Activated CD8-positive, alpha-beta memory T cell treated with anti-CD3 and anti-CD28 coated beads, Interleukin-2, amount 10 ng/mL, durations not matched to agents 7 days and 5 days (primary cell): ENCODE measurements at regions not wholly inside any gene's neighbourhood (a gene's known extent, or its start where the extent isn't known, plus 50 kb on each side); places are given as distances from the start of the nearest gene placed in this dataset.
A peak's percentile ranks its signal among the peaks of the same experiment; 100 is the strongest.

ENCODE experiments used
- ATAC-seq: fragments of 150-1000 bp; cut with Tn5 transposase; one replicate; pipeline ENCODE4 v1.10.0; 2021; ENCODE audit warnings: moderate library complexity
- CTCF ChIA-PET: fragments of 350-600 bp; sonication (Branson Sonifier 250); formaldehyde crosslinking; loops from one replicate; lab custom pipeline; 2021; ENCODE audit warnings: antibody characterized with exemption; lab: Charles Lee
- DNase-seq: peaks from one replicate; pipeline ENCODE4 v3.0.0-alpha.2; 2020
- H3K27ac Mint-ChIP-seq: one replicate; pipeline ENCODE4 v1.8.0; 2021; ENCODE audit warnings: mild to moderate bottlenecking, mixed read lengths
- H3K27me3 Mint-ChIP-seq: one replicate; pipeline ENCODE4 v1.8.0; 2021; ENCODE audit warnings: mixed read lengths
- H3K36me3 Mint-ChIP-seq: one replicate; pipeline ENCODE4 v1.8.0; 2021; ENCODE audit warnings: mild to moderate bottlenecking, mixed read lengths
- H3K4me1 Mint-ChIP-seq: one replicate; pipeline ENCODE4 v1.8.0; 2021; ENCODE audit warnings: mixed read lengths
- H3K4me3 Mint-ChIP-seq: one replicate; pipeline ENCODE4 v1.8.0; 2021; ENCODE audit warnings: mild to moderate bottlenecking, moderate library complexity, mixed read lengths
- H3K9me3 Mint-ChIP-seq: one replicate; pipeline ENCODE4 v1.8.0; 2022; ENCODE audit warnings: low read depth, mixed read lengths

DNA sequence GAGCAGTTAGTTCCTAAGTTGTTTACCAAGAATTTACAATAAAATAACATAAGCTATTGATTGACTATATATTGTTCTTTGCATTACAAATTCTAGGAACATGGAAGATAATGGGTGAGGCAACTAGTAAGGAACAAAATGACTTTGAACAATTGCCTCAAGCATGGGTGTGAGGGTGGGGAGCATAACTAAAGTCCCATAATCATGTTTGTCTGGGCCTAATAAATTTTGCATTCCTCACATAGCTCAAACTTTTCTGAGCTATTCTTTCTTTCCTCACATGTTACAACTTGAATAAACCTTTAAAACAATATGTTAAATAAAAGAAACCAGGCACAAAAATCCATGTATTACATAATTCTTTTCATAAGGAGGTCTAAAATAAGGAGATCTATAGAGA is 1066.1 kb downstream of the NR2F1-AS1 start:
- H3K4me1 Mint-ChIP-seq: peaks cover 2% of the 10 kb centered on the region
- no peak overlapping the region for H3K4me3 Mint-ChIP-seq
- peaks cover 9% of the 10 kb centered on the region for H3K9me3 Mint-ChIP-seq
- no peak overlapping the region for H3K27ac Mint-ChIP-seq
- ATAC-seq: no peak
- H3K27me3 Mint-ChIP-seq: no peaks in the 10 kb centered on the region
- DNase-seq: no peak
- CTCF ChIA-PET: no interaction called here
- no peaks in the 10 kb centered on the region for H3K36me3 Mint-ChIP-seq

DNA sequence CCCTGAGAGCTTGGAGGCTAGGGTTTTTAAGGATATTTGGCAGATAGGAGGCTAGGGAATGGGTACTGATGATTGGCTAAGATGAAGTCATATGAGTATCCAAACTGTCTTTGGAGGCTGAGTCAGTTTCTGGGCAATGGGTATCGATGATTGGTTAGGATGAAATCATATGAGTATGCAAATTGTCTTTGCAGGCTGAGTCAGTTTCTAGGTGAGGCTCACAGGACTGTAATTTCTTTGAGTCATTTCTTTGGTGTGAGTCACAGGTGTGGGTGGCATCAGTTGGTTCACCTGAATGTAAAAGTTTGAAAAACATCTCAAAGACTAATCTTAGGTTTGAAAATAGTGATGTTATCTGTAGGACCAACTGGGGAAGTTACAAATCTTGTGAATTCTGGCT is 1068.0 kb downstream of the NR2F1-AS1 start:
- DNase-seq: no peak
- H3K4me3 Mint-ChIP-seq: no peak overlapping the region
- no peak overlapping the region for H3K27ac Mint-ChIP-seq
- peaks cover 9% of the 10 kb centered on the region for H3K9me3 Mint-ChIP-seq
- H3K36me3 Mint-ChIP-seq: no peaks in the 10 kb centered on the region
- CTCF ChIA-PET: no interaction called here
- H3K4me1 Mint-ChIP-seq: no peaks in the 10 kb centered on the region
- ATAC-seq: no peak
- no peaks in the 10 kb centered on the region for H3K27me3 Mint-ChIP-seq

DNA sequence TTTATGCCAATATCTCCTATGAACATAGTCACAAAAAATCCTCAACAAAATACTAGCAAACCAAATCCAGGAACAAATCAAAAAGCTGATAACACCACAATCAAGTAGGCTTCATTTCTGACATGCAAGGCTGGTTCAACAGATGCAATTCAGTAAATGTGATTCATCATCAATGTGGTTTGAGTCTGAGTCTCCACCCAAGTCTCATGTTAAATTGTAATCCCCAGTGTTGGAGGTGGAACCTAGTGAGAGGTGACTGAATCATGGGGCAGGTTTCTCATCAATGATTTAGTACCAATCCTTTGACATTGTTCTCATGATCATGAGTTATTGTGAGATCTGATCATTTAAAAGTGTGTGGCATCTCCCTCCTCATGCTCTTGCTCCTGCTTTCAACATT is 1072.7 kb downstream of the NR2F1-AS1 start:
- no peak overlapping the region for H3K4me3 Mint-ChIP-seq
- H3K4me1 Mint-ChIP-seq: no peaks in the 10 kb centered on the region
- ATAC-seq (no peak), DNase-seq (no peak)
- H3K36me3 Mint-ChIP-seq: no peaks in the 10 kb centered on the region
- H3K9me3 Mint-ChIP-seq: peaks cover 6% of the 10 kb centered on the region
- H3K27me3 Mint-ChIP-seq: no peaks in the 10 kb centered on the region
- H3K27ac Mint-ChIP-seq: no peak overlapping the region
- CTCF ChIA-PET: no interaction called here

DNA sequence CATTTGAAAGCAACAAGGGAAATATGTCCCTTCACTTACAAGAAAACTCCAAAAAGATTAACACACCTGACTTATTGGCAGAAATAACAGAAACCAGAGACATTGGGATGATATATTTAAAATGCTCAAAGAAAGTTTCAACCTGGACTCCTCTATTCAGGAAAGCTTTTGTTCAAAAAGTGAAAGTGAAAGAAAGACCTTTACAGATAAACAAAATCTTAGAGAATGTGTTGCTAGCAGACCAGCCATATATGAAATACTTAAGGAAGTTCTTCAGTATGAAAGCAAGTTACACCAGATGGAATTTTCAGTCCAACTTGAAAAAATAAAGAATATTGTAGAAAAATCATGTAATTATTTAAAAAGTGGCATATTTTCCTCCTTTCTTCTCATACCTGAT is 1075.1 kb downstream of the NR2F1-AS1 start:
- no peaks in the 10 kb centered on the region for H3K27me3 Mint-ChIP-seq
- H3K4me3 Mint-ChIP-seq: peak overlapping the region; percentile 36
- H3K4me1 Mint-ChIP-seq: no peaks in the 10 kb centered on the region
- no peaks in the 10 kb centered on the region for H3K36me3 Mint-ChIP-seq
- H3K27ac Mint-ChIP-seq: no peak overlapping the region
- DNase-seq: no peak
- no peaks in the 10 kb centered on the region for H3K9me3 Mint-ChIP-seq
- ATAC-seq: no peak
- CTCF ChIA-PET: no interaction called here

DNA sequence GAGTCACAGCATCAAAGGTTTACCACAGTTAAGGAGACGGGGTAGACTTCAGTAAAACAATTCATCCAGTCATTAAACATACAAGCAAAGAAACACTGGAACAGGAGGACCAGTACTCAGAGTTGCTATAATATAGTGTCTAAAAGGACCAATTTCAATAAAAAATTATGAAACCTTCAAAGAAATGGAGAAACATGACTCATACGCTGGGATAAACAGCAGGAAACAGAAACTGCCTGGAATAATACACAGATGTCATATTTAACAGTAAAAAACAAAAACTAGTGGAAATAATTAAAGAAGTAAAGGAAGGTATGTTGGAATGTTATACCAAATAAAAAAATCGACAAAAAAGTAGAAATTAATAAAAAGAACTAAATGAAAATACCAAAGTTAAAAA is 1075.9 kb downstream of the NR2F1-AS1 start:
- no peak overlapping the region for H3K4me3 Mint-ChIP-seq
- no peak overlapping the region for H3K27ac Mint-ChIP-seq
- no peaks in the 10 kb centered on the region for H3K36me3 Mint-ChIP-seq
- no peaks in the 10 kb centered on the region for H3K27me3 Mint-ChIP-seq
- no peak for ATAC-seq
- CTCF ChIA-PET: no interaction called here
- H3K4me1 Mint-ChIP-seq: no peaks in the 10 kb centered on the region
- no peaks in the 10 kb centered on the region for H3K9me3 Mint-ChIP-seq
- DNase-seq: no peak

DNA sequence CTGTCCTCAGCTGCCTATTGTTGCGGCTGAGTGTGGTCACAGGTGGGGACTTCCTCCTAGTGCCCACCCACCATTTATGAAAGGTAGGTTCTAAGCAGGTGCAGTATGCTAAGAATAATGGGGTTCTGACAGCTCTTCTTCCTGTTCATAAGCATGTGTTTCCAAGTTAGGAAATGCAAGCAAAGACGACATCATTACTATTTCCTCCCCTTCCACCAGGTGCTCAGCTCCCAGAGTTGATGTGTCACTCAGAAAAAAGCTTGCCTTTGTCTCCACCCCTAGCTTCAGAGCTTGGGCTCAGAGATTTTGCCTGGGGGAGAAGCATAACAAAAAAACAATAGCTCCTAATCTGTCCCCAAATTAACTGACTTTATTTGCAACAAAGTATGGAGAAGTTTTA is 1076.7 kb downstream of the NR2F1-AS1 start:
- CTCF ChIA-PET: no interaction called here
- DNase-seq (no peak), ATAC-seq (no peak)
- Mint-ChIP-seq H3K4me1 (no peaks in the 10 kb centered on the region), H3K27ac (no peak overlapping the region), H3K27me3 (no peaks in the 10 kb centered on the region), H3K9me3 (no peaks in the 10 kb centered on the region), H3K36me3 (no peaks in the 10 kb centered on the region), H3K4me3 (no peak overlapping the region)

DNA sequence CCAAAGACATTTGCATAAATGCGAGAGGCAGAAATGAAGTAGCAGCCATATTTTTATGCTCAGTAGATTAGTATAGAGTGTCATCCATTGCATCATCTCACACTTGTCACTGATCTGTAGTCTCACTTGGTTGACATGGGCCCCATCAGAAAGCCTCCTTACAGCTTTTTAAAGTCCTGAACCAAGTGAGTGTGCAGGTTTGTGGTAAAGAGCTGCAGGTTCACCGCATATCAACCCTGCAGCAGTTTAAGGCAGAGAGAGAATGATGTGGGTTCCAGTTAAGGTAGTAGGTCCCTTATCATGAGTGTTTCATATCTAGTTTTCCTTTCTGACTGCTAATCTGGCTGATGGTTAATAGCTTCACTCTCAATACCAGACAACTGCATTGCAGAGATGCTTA is 1080.3 kb downstream of the NR2F1-AS1 start:
- Mint-ChIP-seq H3K4me3 (no peak overlapping the region), H3K4me1 (no peaks in the 10 kb centered on the region), H3K36me3 (no peaks in the 10 kb centered on the region), H3K27me3 (no peaks in the 10 kb centered on the region), H3K27ac (no peak overlapping the region), H3K9me3 (no peaks in the 10 kb centered on the region)
- DNase-seq (no peak), ATAC-seq (no peak)
- CTCF ChIA-PET: no interaction called here

DNA sequence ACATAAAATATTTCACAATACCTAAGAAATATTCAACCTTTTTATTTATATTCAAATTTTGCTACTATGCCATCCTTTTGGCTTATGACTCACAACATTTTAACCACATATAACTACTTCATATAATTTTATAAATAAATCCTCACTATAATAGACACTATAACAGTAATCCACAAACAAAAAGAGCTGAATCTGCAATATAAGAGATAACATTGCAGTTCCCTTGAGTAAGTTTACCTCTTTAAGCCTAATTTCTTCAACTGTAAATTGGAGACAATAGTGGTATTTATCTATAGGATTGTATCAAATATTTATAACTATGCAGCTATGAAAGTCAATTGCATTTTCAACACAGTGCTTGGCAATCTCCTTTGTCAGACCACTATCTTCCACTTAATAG is 1084.5 kb downstream of the NR2F1-AS1 start:
- Mint-ChIP-seq H3K4me3 (no peak overlapping the region), H3K9me3 (no peaks in the 10 kb centered on the region), H3K27ac (no peak overlapping the region), H3K36me3 (no peaks in the 10 kb centered on the region), H3K4me1 (no peaks in the 10 kb centered on the region), H3K27me3 (no peaks in the 10 kb centered on the region)
- CTCF ChIA-PET: no interaction called here
- no peak for DNase-seq
- no peak for ATAC-seq

DNA sequence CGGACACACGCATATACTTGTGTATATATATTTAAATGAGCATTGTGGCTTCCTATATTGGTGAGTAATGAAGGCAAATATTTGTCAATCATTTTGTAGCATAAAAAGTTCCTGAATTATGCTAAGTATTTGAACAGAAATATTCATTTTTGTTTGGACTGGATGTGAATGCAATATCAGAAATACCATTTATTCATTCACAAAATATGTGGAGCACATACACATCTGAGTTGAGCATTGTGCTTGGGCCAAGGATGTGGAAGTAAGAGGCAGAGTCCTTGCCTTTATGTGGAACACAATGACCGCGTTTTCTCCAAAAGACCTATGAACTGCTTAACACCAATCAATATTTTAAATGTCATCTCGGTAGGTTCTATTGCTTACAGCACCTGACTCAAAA is 1086.5 kb downstream of the NR2F1-AS1 start:
- no peaks in the 10 kb centered on the region for H3K4me1 Mint-ChIP-seq
- no peak overlapping the region for H3K27ac Mint-ChIP-seq
- H3K9me3 Mint-ChIP-seq: peaks cover 3% of the 10 kb centered on the region
- CTCF ChIA-PET: no interaction called here
- no peaks in the 10 kb centered on the region for H3K27me3 Mint-ChIP-seq
- no peaks in the 10 kb centered on the region for H3K36me3 Mint-ChIP-seq
- no peak overlapping the region for H3K4me3 Mint-ChIP-seq
- DNase-seq (no peak), ATAC-seq (no peak)

DNA sequence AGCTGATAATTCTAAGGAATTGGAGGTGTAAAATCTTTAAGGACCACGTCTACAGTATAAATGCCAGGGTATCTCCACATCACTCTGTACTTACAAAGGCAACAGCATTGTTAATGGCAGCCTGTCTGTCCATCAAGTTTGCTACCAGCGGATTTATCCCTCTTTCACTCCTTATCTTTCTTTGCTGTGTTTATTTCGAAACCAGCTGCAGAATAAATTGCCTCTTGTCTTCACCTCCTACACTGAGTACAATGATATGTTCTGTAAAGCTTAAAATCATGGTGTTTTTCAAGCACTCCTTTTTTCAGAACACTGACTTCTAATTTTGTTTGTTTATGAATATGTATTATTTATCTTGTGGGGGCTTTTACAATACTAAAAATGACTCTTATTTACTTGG is 1088.1 kb downstream of the NR2F1-AS1 start:
- H3K27me3 Mint-ChIP-seq: no peaks in the 10 kb centered on the region
- CTCF ChIA-PET: no interaction called here
- no peaks in the 10 kb centered on the region for H3K4me1 Mint-ChIP-seq
- H3K9me3 Mint-ChIP-seq: peaks cover 8% of the 10 kb centered on the region
- ATAC-seq (no peak), DNase-seq (no peak)
- H3K4me3 Mint-ChIP-seq: no peak overlapping the region
- no peaks in the 10 kb centered on the region for H3K36me3 Mint-ChIP-seq
- H3K27ac Mint-ChIP-seq: no peak overlapping the region

DNA sequence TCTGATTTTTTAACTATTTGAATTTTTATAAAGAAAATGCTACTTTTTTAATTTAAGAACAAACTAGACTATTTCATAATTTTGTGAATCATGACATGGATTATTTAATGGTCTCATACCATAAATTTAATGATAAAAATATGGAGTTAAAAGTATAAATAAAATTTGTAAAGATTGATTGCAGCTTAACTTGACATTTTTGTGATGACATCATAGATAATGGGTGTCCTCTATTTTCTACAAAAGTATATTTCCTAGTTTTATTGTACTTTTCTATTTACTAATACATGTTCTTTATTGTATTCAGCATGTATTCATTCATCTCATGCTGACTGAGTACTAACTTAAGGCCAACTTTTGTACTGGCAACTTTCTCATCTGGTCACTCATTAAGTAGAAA is 1096.5 kb downstream of the NR2F1-AS1 start:
- no peak for DNase-seq
- ATAC-seq: no peak
- Mint-ChIP-seq H3K4me3 (no peak overlapping the region), H3K9me3 (peaks cover 11% of the 10 kb centered on the region), H3K4me1 (no peaks in the 10 kb centered on the region), H3K27ac (no peak overlapping the region), H3K36me3 (no peaks in the 10 kb centered on the region), H3K27me3 (no peaks in the 10 kb centered on the region)
- CTCF ChIA-PET: no interaction called here

DNA sequence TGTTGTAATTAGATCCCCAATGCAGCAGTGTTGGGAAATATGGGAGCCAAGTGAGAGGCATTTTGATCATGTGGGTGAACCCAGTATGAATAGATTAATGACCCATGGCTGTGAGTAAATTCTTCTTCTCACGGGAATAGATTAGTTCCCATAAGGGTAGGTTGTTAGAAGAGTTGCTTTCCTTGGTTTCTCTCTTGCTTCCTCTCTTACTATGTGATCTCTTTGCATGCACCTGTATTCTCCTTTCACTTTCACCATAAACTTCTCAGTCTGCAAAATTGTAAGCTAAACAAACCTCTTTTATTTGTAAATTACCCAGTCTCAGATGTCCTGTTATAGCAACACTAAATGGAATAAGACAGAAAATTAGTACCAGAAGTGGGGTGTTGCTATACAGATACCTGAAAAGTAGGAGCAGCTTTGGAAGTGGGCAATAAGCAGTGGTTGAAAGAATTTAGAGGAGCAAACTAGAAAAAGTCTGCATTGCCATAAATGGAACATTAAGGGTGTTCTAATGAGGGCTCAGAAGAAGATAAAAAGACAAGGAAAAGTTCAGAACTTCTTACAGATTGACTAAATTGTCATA is 1090.0 kb upstream of the ARRDC3 start:
- Mint-ChIP-seq H3K36me3 (no peaks in the 10 kb centered on the region), H3K4me1 (no peaks in the 10 kb centered on the region), H3K4me3 (no peak overlapping the region), H3K27me3 (no peaks in the 10 kb centered on the region), H3K27ac (no peak overlapping the region), H3K9me3 (peaks cover 5% of the 10 kb centered on the region)
- no peak for ATAC-seq
- CTCF ChIA-PET: no interaction called here
- DNase-seq: no peak

DNA sequence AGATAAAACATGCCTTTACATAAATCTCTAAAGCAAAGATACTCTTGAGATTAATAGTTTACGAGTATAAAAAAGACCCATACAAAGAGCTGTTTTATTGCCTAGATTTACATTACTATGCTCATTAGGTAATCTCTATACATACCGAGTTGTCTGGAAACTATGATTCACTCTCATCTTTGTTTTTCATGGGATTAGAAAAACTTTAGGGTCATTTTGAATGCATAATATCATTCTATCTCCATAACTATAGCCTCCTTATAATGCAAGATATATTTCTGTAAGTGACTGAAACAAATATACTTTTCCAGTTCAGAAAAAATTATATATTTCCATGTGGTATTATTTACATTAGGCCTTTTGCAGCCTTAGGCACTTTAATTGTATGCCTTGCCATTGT is 1088.7 kb upstream of the ARRDC3 start:
- Mint-ChIP-seq H3K27me3 (no peaks in the 10 kb centered on the region), H3K4me3 (no peak overlapping the region), H3K9me3 (peaks cover 5% of the 10 kb centered on the region), H3K27ac (no peak overlapping the region), H3K36me3 (no peaks in the 10 kb centered on the region), H3K4me1 (no peaks in the 10 kb centered on the region)
- CTCF ChIA-PET: no interaction called here
- ATAC-seq: no peak
- no peak for DNase-seq

DNA sequence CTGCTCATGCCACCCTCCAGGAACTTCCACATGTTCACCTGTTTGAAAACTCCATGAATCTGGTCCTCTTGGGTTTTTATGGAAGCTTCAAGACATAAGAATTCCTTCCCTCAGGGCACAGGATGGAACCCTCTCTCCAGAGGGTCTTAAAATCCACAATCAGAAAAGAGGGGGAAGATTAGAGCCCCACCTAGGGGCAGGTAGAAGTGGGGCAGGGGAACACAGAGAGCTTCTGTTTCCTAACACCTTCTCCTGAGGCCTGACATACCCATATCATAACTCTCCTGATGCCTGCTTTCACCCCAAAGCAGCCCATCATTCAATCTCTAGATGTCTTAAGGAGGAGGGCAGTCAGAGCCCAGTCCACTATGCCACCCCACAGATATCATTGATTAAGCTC is 1087.7 kb upstream of the ARRDC3 start:
- H3K27ac Mint-ChIP-seq: no peak overlapping the region
- DNase-seq: no peak
- no peak for ATAC-seq
- H3K9me3 Mint-ChIP-seq: peaks cover 5% of the 10 kb centered on the region
- H3K4me3 Mint-ChIP-seq: no peak overlapping the region
- CTCF ChIA-PET: no interaction called here
- H3K4me1 Mint-ChIP-seq: no peaks in the 10 kb centered on the region
- no peaks in the 10 kb centered on the region for H3K27me3 Mint-ChIP-seq
- no peaks in the 10 kb centered on the region for H3K36me3 Mint-ChIP-seq

DNA sequence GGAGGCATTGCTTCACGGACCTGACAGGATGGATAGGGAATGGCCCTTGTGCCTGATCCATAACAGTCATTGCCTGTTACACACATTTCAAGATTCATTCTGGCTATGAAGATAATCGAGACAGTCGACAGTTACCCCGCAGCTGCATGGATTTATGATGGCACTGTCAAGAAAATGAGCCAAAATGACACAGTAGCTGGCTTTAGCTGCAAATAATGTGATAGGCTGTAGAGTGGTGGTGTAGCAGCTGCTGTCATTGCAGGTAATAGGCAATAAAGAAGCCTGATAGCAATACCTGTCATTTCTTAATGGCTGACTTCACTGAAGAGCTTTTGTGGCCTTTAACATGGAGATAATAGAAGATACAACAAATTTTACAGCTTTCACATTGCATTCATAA is 1085.2 kb upstream of the ARRDC3 start:
- peaks cover 4% of the 10 kb centered on the region for H3K9me3 Mint-ChIP-seq
- ATAC-seq (no peak), DNase-seq (no peak)

More for the DNA sequence above, 1085.2 kb upstream of the ARRDC3 start:
- Mint-ChIP-seq H3K4me3 (no peak overlapping the region), H3K4me1 (no peaks in the 10 kb centered on the region), H3K27ac (no peak overlapping the region), H3K36me3 (no peaks in the 10 kb centered on the region), H3K27me3 (no peaks in the 10 kb centered on the region)
- CTCF ChIA-PET: no interaction called here
